Iris pigment epithelial cell (primary cell): ENCODE measurements at regions not wholly inside any gene's neighbourhood (a gene's known extent, or its start where the extent isn't known, plus 50 kb on each side); places are given as distances from the start of the nearest gene placed in this dataset.
"Not testable (repeated sequence)": the region's sequence is repeated elsewhere in the genome, so short reads cannot be mapped to it uniquely, and the experiment has no call there.

Source experiments
- DNase-seq: peaks from one replicate; pipeline ENCODE4 v3.0.0-alpha.2; 2011; ENCODE audit warnings: low read depth

DNA sequence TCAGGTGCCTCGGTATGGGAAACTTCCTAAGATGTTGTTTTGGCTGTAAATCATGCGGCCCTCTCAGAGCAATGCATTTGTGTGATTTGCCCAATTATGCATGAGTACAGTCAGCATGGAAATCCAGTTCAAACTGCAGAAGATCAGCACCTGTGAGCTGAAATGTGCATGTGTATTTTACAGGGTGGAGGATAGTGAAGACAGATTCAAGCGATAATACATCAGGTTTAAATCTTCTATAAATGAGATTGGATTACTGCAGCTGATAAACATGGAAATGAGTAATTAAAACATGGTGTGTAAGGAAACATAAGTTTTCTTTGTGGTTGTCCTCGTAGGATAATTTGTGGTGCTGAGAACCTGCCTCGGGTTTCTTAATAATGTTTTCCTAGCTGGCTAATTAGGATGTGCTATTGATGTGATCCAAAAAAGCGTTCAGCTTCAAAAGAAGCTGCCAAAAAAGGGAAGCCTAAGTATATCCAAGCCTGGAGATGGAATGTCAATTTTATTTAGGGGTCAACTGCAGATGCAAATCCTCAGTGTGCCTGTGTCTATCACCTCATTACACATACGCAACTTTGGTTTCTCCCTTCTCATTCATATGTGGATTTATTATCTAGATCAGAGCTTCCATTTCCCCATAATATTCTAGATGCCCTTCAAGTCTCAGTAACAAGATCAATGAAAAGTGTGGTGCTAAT lies 117.1 kb upstream of the CCDC28A start:
- DNase-seq, result no peak

DNA sequence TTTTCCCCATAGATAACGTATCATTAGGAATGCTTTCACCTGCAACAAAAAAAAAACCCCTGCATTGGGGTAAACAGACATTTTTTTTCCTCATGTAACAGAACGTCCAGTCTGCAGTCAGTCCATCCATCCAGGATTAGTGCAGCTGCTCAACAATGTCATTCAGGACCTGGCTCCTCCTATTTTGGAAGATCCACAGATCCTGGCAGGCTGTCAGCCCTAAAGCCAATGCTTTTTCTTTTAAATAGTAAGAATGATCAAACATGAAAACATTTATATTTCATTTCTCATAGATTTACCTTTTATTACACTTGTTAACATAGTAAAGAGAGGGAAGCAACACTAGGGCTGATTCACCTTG lies 116.5 kb upstream of the CCDC28A start:
- no peak for DNase-seq

DNA sequence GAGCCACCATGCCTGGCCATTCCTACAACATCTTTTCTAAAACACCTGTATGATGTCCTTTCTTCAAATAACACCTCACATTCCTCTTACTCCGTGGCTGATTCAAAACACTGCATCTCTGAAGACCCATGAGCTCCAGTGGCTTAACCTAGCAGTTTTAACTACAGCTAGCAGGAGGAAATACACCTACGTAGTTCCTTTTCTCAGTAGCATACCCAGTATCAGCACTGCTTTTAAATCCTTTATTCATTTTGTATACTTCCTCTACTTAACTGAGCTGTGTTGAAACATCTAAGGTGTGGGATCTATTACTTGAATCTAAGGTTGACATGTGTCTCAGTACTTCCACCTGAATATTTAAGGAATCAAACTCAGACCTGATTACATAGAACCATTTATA lies 113.6 kb upstream of the CCDC28A start:
- DNase-seq, result no peak

DNA sequence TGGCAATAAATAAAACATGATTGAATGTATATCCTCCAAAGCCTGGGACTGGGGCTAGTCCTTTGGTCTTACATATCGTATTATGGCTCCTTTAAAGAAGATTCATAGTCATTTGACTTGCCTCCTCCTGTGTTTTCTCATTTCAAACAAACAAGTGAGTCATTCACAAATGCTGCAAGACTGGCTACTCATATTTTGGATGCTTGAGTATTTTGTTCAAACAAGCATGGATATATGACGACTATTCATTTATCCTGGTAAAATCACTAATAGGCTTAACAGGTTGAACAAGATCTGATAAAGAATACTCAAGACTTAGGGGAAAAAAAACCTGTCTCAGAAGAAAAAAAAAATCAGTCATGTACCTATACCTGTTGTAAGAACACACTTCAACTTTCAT lies 111.1 kb upstream of the CCDC28A start:
- DNase-seq, result peak; percentile 84

DNA sequence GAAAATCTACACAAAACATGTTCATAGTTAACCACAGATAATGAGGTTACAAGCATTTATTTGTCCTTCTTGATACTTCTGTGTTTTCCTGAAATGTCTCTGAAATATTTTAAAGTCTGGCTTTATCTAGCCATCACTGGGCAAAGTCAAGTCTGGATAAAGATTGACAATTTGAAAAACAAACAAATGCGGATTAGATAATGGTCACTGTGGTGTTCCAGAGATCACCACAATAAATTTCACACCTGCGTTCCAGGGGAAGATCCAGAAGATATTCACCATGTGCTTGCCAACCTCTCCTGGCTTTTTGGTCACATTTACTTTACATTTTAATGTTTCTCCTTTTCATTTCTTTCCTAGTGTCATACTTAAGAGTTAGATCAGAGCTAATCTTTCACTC lies 109.7 kb upstream of the CCDC28A start:
- DNase-seq, result no peak

DNA sequence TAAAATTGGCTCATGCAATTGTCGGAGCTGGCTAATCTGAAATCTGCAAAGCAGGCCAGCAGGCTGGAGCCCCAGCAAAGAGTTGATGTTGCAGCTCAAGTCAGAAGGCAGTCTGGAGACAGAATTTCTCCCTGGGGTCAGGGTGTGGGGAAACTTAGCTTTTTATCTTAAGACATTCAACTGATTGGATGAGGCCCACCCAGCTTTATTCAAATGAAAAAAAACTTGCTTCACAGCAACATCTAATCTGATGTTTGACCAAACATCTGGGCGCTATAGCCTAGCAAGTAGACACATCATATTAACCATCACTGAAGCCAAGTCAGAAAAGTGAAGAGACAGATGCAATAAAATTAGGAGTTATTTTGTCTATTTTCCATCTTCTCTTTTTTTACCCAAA lies 108.8 kb upstream of the CCDC28A start:
- DNase-seq, result no peak

DNA sequence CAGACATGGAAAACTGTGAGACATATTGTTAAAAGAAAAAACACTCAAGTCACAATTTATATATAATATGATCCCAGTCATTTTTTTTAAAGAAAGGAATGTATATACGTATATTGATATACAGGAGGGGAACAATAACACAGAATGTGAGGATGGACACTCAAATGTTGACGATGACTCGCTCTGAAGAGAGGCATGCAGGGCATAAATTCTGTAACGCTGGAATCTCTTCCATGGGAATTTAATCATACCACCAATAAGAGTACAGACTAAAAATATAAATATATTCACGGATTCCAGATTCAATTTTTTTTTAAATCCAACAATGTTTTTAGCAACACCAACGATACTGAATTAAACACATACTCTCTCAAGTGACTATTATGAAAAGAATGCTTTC lies 106.9 kb upstream of the CCDC28A start:
- DNase-seq, result peak; percentile 38

DNA sequence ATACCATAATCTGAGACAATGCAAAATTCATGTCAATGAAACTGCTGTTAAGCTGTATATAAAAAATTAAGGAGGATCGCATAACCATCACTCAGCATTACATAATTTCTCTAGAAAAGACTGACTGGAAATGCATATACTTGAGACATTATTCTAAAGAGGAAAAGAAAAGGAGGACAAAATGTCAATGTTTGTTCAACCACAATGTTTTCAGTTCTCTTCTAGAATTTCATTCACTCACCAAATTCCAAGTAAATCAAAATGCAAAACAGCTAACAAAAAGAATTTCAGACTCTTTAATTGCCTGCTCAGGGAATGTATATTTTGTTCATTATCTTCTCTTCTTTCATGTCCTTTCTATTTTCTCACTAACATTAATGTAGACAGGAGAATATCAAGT lies 106.2 kb upstream of the CCDC28A start:
- DNase-seq, result no peak

DNA sequence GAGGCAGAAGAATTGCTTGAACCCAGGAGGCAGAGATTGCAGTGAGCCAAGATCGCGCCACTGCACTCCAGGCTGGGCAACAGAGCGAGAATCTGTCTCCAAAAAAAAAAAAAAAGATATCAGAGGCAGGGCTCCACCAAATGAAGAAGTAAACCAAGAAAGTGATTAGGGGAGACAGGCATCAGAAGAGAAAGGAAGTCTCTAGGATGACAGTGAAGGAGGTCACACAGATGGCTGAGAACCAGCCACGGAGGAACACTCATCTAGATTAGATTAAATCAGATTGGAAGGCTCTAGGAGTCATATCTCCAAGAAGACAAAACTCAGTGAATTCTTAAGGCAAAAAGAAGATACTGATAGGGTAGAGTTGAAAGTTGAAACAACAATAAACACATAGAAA lies 102.2 kb upstream of the CCDC28A start:
- DNase-seq, result no peak

DNA sequence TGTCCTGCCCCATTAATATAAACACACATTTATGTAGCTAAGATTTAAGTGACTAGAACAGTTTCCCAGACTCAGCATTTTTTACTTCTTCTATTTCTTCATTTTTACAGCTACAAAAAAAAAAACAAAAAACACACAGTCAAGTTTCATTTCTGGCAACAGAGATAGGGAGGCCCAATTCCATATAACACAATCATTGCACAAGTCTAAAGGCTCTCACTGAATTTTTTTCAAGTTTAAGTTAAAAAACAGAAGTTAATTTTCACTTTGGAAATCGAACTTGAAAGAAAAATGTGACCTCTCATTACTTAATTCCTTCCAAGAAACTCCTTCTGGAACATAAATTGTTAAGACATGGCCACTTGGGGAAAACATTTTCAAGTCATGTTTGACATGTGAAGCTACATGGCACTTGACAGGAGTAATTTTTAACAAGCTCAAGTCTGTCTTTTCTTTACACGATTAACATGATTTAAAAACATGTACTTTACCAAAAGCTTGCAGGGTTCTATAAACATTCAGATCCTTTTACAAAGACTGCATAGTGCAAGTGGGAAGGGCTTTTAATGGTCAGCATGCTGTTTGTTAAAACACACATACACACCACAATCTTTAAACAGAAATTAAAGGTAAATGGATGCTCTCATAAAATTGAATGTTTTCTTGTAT lies 100.1 kb upstream of the CCDC28A start:
- DNase-seq, result no peak

DNA sequence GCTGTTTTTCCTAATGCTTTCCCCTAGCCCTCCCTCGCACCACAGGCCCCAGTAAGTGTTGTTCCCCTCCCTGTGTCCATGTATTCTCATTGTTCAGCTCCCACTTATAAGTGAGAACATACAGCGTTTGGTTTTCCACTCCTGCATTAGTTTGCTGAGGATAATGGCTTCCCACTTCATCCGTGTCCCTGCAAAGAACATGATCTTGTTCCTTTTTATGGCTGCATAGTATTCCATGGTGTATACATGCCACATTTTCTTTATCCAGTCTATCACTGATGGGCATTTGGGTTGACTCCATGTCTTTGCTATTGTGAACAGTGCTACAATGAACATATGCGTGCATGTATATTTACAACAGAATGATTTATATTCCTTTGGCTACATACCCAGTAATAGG lies 99.1 kb upstream of the CCDC28A start:
- not testable (repeated sequence) for DNase-seq

DNA sequence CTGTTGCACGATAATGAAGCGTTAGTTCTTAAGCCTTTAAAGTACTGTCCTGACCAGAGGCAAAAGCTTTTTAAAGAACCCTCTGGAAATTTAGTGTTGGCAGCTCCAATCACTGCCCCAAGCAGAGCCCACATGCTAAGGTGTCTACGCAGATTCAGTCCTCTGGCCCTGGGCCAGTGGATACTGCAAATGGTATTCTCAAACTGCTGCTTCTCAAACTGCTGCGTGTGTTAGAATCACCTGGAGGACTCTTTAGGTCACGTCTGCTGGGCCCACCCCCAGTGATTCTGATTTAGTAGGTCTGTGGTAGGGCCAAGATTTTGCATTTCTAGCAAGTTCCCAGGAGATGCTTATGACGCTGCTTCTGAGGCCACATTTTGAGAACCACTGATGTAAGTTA lies 96.0 kb upstream of the CCDC28A start:
- no peak for DNase-seq

DNA sequence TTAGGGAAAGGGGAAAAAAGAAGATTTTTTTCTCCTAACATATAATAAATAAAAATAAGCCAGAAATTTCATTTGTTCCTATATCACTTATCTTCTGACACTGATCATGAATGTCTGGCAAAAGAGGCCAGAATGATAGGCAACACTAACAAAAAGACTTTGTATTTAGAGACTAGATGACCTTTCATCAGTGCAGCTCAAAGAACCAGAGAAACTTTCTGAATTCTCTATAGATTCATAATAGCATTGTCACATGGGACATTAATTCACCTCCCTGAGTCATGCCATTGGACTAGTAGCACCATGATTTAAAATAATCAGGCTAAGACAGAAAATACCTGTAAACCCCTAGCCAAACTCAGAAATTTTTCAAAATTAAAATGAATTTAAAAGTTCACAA lies 95.4 kb upstream of the CCDC28A start:
- no peak for DNase-seq

DNA sequence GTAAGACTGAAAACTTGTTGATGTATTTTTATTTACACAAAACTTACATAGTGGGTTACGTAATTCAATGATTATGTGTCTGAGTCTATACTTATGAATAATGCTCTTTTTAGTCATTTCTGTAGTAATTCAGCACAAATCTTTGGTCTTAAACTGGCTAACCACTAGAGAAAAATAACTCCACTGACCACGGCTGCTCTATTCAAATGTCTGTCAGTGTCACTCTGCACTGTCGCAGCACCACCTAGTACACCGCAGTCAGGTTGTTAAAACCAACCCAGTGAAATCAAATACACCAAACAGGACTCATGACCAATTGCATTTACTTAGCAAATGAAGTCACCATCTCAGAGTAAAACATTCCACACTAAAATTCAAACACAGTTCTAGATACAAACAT lies 93.5 kb upstream of the CCDC28A start:
- DNase-seq, result no peak

DNA sequence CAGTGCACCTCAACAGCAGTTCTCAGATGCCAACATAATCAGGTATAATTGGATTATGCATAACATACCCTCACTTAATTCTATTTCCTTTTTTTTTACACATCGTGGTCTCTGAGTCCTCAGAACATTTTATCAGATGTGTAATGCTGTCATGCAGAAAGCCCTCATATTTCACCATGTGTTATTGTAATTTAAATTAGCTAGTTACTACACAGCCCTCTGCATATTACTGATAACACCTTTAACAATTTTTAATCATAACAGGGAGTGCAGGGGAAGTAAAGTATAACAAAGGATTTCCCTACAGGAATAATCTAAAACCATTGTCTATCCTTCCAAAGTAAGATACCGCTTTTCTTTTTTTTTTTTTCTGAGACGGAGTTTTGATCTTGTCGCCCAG lies 91.9 kb upstream of the CCDC28A start:
- DNase-seq, result no peak

DNA sequence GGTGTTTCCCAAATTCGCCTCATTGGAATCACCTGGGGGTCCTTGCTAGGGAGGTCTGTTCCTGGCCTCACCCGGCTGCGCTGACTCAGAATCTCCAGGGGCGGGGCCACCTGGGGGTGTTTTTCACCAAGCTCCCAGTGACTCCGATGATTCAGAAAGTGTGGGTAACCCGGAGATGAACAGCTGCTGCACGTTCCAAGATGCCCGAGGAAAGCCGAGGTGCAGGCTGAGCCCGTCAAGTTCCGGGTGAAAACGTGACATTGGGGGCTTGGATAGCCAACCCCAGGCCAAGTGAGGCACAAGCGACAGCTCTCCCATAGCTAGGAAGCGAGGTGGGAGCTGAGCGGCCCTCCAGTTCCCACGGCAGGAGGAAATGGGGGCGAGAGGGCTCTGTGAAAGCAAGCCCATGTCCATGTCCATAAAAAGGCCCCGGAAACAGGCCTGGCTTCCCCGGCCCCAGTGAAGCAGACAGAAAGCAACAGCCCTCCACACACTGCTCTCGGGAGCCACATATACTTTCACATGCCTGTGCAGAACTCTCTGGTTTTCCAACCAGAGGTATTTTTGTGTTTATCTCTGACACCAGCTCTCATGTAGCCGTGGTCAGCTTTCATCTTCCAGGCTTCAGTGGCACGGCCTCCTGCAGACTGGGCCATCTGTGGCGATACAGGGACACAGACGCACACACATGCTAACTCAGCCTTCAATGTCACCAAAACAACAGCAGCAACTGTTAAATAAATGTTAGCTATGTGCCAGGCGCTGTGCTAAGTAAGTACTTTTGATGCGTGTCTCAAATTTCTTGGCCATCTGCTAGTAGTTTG lies 90.7 kb upstream of the CCDC28A start:
- DNase-seq, result peak; percentile 89

DNA sequence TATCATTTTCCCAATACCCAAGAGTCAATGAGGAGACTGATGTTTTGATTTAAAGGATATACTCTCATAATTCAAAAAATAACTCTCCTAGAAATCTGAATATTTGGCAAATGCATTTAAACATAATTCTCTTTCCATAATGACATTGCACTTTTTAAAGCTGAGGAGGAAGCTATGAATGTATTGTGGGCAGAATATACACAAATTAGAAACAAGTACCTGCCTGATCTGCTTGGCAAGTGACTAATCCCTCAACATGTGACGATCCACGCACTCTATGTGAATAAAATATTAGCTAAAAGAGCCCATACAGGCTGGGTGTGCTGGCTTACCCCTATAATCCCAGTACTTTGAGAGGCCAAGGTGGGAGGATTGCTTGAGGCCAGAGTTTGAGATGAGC lies 88.3 kb upstream of the CCDC28A start:
- no peak for DNase-seq

DNA sequence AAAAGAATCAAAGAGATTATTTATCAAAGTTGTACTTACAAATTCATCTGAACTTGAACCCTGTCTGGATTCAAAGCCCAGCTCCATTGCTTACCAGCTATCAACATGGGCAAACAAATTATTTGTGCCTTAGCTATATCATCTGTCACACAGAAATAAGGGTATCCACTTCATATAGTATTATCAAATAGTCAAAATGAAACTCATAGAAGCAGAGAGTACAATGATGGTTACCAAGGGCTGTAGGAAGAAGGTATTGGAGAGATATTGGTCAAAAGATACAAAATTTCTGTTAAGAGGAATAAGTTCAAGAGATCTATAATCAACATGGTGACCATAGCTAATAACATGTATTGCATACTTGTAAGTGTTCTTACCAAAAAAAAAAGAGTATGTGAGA lies 87.8 kb upstream of the CCDC28A start:
- no peak for DNase-seq

DNA sequence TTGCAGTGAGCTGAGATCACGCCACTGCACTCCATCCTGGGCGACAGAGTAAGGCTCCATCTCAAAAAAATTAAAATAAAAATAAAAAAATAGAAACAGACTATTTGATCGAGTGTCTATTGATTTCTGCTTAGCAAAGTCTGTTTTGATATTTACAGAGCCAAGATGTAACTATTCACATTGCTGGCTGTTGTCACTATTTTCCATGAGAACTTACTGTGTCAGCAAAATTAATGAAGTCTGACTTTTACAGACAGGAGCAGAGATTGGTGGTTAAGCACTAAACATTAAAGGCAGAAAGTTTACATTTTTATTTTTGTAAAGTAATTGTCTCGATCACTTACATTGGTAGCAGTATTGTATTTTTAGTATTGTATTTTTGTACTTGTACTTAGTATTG lies 85.0 kb upstream of the CCDC28A start:
- no peak for DNase-seq

DNA sequence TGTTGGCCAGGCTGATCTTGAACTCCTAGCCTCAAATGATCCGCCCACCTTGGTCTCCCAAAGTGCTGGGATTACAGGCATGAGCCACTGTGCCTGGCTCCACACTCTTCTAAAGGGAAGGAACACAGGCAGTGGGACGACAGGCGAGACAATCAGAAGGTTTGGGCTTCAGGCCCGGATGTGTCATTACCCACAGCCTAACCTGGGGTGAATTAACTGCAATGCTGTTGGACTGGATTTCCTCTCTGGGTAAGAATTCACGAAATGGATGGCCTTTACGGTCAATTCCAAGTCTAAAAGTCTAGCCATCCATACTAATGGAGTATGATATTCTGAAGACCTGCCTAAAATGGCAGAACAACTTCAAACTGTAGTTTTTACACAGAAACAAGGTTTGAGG lies 83.7 kb upstream of the CCDC28A start:
- DNase-seq, result peak; percentile 62

DNA sequence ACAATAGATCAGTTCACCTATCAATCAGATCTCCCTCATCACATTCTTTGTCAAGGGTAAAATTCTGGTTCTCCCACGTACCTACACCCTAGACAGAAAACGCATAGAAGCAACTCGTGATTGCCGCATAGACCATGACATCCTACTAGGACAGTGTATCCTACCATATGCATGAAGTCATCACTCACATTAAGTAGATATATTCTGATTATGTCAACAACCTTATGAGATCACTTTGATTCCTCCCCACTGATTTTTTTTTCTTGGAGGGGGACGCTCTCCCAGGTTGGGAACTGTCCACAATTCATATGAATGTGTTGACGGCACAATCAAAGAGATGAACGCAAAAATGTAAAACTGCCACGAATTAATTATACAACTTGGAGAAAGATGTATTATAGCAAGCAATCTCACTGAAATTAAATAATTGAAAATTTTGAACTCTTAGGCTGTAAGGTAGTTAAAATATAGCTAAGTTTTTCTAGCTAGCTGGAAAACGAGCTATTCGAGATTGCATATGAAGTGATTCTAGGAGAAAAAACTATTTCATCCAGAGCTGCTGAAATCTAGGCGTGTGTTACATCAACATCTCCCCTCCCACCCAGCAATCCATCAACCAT lies 82.5 kb upstream of the CCDC28A start:
- DNase-seq, result peak; percentile 38

DNA sequence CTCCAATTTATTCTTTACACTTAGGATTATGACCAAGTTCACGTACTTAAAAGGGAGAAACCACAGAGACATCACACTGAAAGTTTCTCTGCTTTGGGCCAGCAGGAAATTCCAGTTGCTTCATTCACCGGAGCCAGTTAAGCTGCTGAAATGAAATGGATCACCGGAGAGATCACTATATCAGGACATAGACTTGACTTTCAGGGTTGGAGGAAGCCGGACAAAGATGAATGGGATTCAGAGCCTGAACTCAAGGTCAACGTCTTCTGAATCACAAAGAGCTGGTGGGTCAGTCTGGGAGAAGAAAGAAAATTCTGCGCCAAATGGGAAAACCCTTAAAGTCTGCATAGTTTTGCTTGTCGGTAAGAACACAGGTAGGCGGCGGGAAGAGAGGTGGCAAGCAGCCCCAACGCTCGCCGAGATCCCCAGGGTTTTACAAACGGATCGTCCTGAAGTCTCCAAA lies 81.9 kb upstream of the CCDC28A start:
- DNase-seq, result peak; percentile 96
